D721Med (cell line): ENCODE measurements at regions not wholly inside any gene's neighbourhood (a gene's known extent, or its start where the extent isn't known, plus 50 kb on each side); places are given as distances from the start of the nearest gene placed in this dataset.

Experiments used
- DNase-seq: peaks from one replicate; pipeline ENCODE4 v3.0.0; 2011; ENCODE audit warnings: low spot score; ENCODE audit not compliant: insufficient read length
- FAIRE-seq: peaks from 2 replicates; lab custom pipeline; 2011; peaks lifted over from hg19 to GRCh38; lab: Jason Lieb, UNC
- CTCF ChIP-seq: IDR thresholded peaks from 2 replicates; pipeline ENCODE4 v1.5.1; 2012; ENCODE audit warnings: mild to moderate bottlenecking, control low read depth; ENCODE audit not compliant: insufficient read depth; ENCODE audit errors: missing control alignments

DNA sequence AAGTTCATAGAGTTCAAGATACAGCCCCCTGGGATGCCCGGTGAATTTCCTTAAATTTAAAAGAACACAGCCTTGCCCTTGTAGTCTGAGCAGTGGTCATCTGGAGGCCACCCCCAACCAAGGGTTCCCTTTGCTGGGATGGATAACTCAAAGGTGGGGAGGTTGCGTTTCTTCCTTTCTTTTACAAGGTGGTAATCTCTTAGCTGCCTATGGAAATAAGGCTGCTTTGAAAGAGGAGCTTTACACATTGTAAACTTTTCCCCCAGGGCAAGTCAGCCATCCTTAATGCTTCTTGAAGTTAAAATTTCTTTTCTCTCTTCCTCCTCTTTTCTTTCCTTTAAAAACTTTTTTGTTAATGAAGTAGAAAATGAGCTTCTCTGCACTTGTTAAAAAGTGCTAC lies 71.2 kb upstream of the PRDM1 start:
- no peak for FAIRE-seq
- TF ChIP-seq CTCF: no peak
- no peak for DNase-seq

GRCh38 chr6:106011476-106011875 lies 74.7 kb upstream of the PRDM1 start:
- DNase-seq (no peak), FAIRE-seq (no peak)
- TF ChIP-seq CTCF: no peak

DNA sequence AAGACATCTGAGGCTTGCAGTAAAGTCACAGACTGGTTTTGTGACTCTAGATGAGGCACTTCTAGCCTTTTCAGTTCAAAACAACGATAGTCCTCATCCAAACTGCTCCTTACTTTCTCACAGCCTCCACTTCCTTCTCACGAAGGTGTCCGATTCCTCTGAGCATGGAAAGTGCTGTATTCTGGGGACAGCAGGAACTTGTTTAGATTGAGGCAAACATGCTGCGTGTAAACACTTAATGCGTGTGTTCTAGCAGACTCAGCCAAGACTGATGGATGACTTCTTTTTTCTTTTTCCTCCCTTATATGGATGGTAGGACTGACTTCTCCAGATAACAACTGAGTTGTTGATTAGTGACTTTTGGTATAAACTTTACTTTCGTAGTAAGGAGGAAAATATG lies 80.2 kb upstream of the PRDM1 start:
- TF ChIP-seq CTCF: no peak
- DNase-seq (no peak), FAIRE-seq (no peak)

GRCh38 chr6:106005013-106005412 lies 81.1 kb upstream of the PRDM1 start:
- TF ChIP-seq CTCF: no peak
- FAIRE-seq (no peak), DNase-seq (no peak)

- TF ChIP-seq CTCF: no peak
- FAIRE-seq: no peak
Measured at GRCh38 chr6:106003268-106003987, 82.7 kb upstream of the PRDM1 start.

DNA sequence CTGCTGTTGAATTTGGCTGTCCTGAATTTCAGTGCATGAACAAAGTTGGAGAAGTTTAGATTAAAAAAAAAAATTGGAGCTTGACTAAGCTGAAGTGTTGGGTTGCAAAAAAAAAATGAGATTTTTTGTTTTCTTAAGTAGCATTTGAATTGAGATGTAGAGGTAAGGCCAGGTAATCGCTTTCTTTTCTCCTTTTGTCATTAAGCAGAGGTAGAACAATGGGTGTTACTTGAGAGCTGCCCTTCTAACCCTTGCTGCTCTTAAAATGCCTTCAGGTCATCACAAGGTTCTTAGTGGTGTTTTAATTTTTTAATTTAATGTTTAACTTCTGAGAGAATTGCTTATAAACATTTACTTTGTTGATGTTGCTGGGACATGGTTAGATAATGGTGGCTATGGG lies 84.1 kb upstream of the PRDM1 start:
- no peak for TF ChIP-seq CTCF
- FAIRE-seq (no peak), DNase-seq (no peak)

More at GRCh38 chr6:106003268-106003987, 82.7 kb upstream of the PRDM1 start:
- no peak for DNase-seq

DNA sequence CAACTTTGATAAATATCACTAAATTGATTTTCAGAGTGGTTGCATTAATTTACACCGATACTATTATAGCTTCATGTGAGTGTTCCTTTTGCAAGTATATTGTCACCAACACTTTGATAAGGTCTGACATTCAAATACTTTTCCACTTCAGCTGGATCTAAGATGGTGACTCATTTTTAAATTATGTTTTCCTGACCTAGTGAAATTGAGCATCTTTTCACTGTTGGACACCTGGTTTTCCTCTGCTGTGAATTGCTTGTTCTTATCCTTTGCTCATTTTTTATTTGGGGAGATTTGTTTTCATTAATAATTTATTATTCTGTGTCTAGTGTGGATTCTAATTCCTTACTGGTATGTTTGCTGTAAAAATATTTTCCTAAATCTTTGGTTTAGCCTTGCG lies 85.2 kb upstream of the PRDM1 start:
- DNase-seq (no peak), FAIRE-seq (no peak)
- TF ChIP-seq CTCF: no peak
